Loucy (cell line): ENCODE measurements at regions not wholly inside any gene's neighbourhood (a gene's known extent, or its start where the extent isn't known, plus 50 kb on each side); places are given as distances from the start of the nearest gene placed in this dataset.

Experiments
- CTCF ChIP-seq: fragments of 200-600 bp; sonication (generic); conservative IDR thresholded peaks from 2 replicates; pipeline ENCODE4 v1.5.1; 2014; ENCODE audit warnings: mild to moderate bottlenecking, antibody characterized with exemption, low read length
- EZH2phosphoT487 ChIP-seq: fragments of 200-600 bp; IDR thresholded peaks from 2 replicates; pipeline ENCODE4 v1.6.1; 2018; ENCODE audit warnings: antibody characterized with exemption, mild to moderate bottlenecking, moderate library complexity, borderline replicate concordance

DNA sequence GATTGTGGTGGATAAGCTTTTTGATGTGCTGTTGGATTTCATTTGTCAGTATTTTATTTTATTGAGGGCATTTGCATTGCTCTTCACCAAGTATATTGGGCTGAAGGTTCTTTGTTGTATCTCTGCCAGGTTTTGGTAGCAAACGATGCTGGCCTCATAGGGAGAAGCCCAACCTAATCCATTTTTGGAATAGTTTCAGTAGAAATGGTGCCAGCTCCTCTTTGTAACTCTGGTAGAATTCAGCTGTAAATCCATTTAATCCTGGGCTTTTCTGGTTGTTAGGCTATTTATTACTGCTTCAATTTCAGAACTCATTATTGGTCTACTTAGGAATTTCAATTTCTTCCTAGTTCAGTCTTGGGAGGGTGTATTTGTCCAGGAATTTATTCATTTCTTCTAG, 309.8 kb upstream of the SETBP1 start:
- TF ChIP-seq CTCF, result no peak
- TF ChIP-seq EZH2phosphoT487, result no peak
